A673 (cell line): ENCODE measurements at regions not wholly inside any gene's neighbourhood (a gene's known extent, or its start where the extent isn't known, plus 50 kb on each side); places are given as distances from the start of the nearest gene placed in this dataset.

Source experiments
- EZH2 ChIP-seq: fragments of 200-600 bp; sonication (generic); IDR thresholded peaks from 2 replicates; pipeline ENCODE4 v1.6.1; 2017; ENCODE audit warnings: borderline replicate concordance, low read depth, mild to moderate bottlenecking, mixed read lengths, antibody characterized with exemption, low read length; ENCODE audit not compliant: poor library complexity, severe bottlenecking
- TF ChIP-seq, protein P1 (sequence below): fragments of 300-800, 200-600 bp; sonication (generic); conservative IDR thresholded peaks from 2 replicates; pipeline ENCODE4 v1.5.1; 2017; ENCODE audit warnings: low read depth, mild to moderate bottlenecking, antibody characterized with exemption, low read length, moderate library complexity, mixed read lengths

DNA sequence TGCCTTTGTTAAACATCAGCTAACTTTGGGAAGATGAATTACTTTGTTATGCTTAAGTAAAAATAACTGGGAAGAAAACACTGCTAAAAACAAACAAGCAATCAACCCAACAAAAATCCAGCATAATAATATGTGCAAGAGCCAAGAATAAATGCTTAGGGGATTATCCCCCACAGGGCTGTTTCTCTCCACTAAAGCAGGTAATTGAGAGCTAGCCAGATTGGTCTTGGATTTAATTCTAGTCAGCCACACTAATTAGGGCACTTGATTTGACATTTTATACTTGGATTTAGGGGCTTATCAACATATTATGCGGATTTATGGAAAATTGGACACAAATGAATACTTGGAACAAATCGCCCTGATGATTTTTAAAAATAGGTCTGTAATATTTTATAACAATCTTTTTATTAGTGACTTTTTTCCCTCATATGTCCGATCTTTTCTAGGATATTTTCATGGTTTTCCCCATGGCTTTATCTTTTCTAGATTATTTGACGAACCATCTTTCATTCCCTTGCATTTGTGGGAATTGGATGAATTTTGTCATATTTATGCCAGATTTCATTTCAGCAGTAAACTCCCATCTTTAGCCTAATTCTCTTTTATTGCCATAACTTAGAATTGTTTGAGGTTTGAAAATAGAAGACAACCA, 199.1 kb upstream of the NXPH2 start:
- TF ChIP-seq, protein P1, sequence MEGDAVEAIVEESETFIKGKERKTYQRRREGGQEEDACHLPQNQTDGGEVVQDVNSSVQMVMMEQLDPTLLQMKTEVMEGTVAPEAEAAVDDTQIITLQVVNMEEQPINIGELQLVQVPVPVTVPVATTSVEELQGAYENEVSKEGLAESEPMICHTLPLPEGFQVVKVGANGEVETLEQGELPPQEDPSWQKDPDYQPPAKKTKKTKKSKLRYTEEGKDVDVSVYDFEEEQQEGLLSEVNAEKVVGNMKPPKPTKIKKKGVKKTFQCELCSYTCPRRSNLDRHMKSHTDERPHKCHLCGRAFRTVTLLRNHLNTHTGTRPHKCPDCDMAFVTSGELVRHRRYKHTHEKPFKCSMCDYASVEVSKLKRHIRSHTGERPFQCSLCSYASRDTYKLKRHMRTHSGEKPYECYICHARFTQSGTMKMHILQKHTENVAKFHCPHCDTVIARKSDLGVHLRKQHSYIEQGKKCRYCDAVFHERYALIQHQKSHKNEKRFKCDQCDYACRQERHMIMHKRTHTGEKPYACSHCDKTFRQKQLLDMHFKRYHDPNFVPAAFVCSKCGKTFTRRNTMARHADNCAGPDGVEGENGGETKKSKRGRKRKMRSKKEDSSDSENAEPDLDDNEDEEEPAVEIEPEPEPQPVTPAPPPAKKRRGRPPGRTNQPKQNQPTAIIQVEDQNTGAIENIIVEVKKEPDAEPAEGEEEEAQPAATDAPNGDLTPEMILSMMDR, result no peak
- no peak for TF ChIP-seq EZH2
